GM12891 (cell line): ENCODE measurements at regions not wholly inside any gene's neighbourhood (a gene's known extent, or its start where the extent isn't known, plus 50 kb on each side); places are given as distances from the start of the nearest gene placed in this dataset.

Experiments
- POLR2A ChIP-seq: IDR thresholded peaks from 2 replicates; pipeline ENCODE4 v1.6.1; 2011; ENCODE audit warnings: low read depth, low read length, control low read depth
- POLR2AphosphoS5 ChIP-seq: IDR thresholded peaks from 2 replicates; pipeline ENCODE4 v1.6.1; 2011; ENCODE audit warnings: low read depth, low read length, control low read depth
- SPI1 ChIP-seq: IDR thresholded peaks from 2 replicates; pipeline ENCODE4 v1.6.1; 2011; ENCODE audit warnings: low read depth, low read length, control low read depth

DNA sequence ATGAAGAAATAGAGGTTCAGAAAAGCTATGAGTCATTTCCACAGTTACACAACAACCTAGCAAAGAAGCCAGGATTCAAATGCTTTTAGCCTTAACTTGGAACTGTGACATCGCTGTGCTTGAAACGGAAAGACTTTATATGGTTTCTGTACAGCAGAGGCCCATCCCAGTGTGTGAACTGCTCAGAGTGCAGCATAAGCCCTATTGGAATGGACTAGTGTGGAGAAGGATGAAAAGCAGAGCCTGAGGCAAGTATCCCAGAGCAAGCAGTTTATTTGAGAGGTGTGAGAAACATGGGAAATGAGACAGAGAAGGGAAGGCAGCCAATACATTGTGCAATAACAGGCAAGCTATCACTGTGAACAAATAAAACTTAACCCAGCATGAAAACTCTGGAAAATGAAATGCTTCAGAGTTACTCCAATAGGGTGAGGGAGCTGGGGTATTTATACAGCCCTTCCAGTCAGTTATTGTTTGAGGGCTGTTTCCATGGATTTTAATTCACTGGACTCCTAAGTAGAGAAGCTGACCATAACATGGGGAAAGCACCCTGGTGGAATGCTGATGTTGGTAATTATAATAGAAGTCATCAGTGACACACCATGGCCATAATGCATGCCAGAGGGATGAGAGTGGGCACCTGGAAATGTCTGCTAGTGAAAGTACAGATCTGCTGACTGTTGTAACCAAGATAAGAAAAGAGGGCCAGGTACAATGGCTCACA lies 254.0 kb upstream of the POU3F3 start:
- TF ChIP-seq POLR2A (no peak), POLR2AphosphoS5 (no peak), SPI1 (no peak)
